Osteoblast (primary cell): ENCODE measurements at regions not wholly inside any gene's neighbourhood (a gene's known extent, or its start where the extent isn't known, plus 50 kb on each side); places are given as distances from the start of the nearest gene placed in this dataset.
A peak's percentile ranks its signal among the peaks of the same experiment; 100 is the strongest.

Experiments used
- DNase-seq: peaks from one replicate; pipeline ENCODE4 v3.0.0; 2011; ENCODE audit warnings: low spot score, mixed read lengths; ENCODE audit not compliant: insufficient read length; ENCODE audit errors: missing footprints
- H2AFZ ChIP-seq: 2 replicates; pipeline ENCODE4 v1.6.0; 2011; ENCODE audit warnings: mild to moderate bottlenecking, low read length
- H3K27ac ChIP-seq: 2 replicates; pipeline ENCODE4 v1.5.1; 2011; ENCODE audit warnings: mild to moderate bottlenecking, low read depth, low read length, moderate library complexity
- H3K27me3 ChIP-seq: 2 replicates; pipeline ENCODE4 v1.6.0; 2012; ENCODE audit warnings: mild to moderate bottlenecking, control low read depth, inconsistent platforms, low read length, moderate library complexity; ENCODE audit not compliant: insufficient read depth
- H3K36me3 ChIP-seq: 2 replicates; pipeline ENCODE4 v1.5.1; 2011; ENCODE audit warnings: mild to moderate bottlenecking, low read length, control low read depth, moderate library complexity; ENCODE audit not compliant: insufficient read depth
- H3K4me1 ChIP-seq: 2 replicates; pipeline ENCODE4 v1.5.1; 2011; ENCODE audit warnings: mild to moderate bottlenecking, low read length, control low read depth, moderate library complexity; ENCODE audit not compliant: insufficient read depth
- H3K4me2 ChIP-seq: 2 replicates; pipeline ENCODE4 v1.6.0; 2011; ENCODE audit warnings: mild to moderate bottlenecking, low read length; ENCODE audit not compliant: insufficient read depth
- H3K4me3 ChIP-seq: fragments of 200-600 bp; sonication (generic); 3 replicates; pipeline ENCODE4 v1.5.1; 2012; ENCODE audit warnings: mild to moderate bottlenecking, low read length, inconsistent platforms; ENCODE audit not compliant: insufficient read depth
- H3K79me2 ChIP-seq: 2 replicates; pipeline ENCODE4 v1.6.0; 2012; ENCODE audit warnings: mild to moderate bottlenecking, low read length, control low read depth, inconsistent platforms; ENCODE audit not compliant: insufficient read depth
- H3K9me3 ChIP-seq: 2 replicates; pipeline ENCODE4 v1.5.1; 2011; ENCODE audit warnings: low read depth, low read length, control low read depth
- H4K20me1 ChIP-seq: 2 replicates; pipeline ENCODE4 v1.6.0; 2012; ENCODE audit warnings: mild to moderate bottlenecking, low read length, control low read depth; ENCODE audit not compliant: insufficient read depth
- TF ChIP-seq, protein P1 (sequence below): IDR thresholded peaks from 2 replicates; pipeline ENCODE4 v1.5.1; 2011; ENCODE audit warnings: mild to moderate bottlenecking, low read depth, low read length, moderate library complexity; ENCODE audit errors: extremely low read depth

DNA sequence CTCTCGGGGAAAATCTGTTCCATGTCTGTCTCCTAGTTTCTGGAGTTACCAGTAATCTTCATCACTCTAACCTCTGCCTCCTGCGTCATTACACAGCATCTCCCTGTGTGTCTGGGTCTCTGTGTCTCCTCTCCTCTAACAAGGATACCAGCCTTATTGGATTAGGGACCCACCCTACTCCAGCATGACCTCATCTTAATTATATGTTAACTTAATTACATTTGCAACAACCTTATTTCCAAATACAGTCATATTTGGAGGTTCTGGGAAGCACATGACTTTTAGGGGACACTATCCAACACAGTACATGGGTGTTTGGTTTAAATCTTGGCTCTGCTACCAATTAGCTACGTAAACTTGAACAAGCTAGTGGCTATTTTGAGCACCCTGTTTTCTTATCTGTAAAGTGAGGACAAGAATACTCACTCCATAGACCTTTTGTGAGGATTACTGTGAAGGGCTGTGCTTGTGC lies 83.9 kb upstream of the SGIP1 start:
- H2AFZ ChIP-seq: peak overlapping the region; percentile 81
- H3K36me3 ChIP-seq: no peaks in the 10 kb centered on the region
- H3K9me3 ChIP-seq: no peaks in the 10 kb centered on the region
- H3K4me3 ChIP-seq: no peak overlapping the region
- H4K20me1 ChIP-seq: no peaks in the 10 kb centered on the region
- no peak for DNase-seq
- H3K4me1 ChIP-seq: peaks cover 19% of the 10 kb centered on the region
- H3K79me2 ChIP-seq: no peaks in the 10 kb centered on the region
- TF ChIP-seq, protein P1, sequence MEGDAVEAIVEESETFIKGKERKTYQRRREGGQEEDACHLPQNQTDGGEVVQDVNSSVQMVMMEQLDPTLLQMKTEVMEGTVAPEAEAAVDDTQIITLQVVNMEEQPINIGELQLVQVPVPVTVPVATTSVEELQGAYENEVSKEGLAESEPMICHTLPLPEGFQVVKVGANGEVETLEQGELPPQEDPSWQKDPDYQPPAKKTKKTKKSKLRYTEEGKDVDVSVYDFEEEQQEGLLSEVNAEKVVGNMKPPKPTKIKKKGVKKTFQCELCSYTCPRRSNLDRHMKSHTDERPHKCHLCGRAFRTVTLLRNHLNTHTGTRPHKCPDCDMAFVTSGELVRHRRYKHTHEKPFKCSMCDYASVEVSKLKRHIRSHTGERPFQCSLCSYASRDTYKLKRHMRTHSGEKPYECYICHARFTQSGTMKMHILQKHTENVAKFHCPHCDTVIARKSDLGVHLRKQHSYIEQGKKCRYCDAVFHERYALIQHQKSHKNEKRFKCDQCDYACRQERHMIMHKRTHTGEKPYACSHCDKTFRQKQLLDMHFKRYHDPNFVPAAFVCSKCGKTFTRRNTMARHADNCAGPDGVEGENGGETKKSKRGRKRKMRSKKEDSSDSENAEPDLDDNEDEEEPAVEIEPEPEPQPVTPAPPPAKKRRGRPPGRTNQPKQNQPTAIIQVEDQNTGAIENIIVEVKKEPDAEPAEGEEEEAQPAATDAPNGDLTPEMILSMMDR: no peak
- no peak overlapping the region for H3K27ac ChIP-seq
- no peak overlapping the region for H3K4me2 ChIP-seq
- H3K27me3 ChIP-seq: no peaks in the 10 kb centered on the region

DNA sequence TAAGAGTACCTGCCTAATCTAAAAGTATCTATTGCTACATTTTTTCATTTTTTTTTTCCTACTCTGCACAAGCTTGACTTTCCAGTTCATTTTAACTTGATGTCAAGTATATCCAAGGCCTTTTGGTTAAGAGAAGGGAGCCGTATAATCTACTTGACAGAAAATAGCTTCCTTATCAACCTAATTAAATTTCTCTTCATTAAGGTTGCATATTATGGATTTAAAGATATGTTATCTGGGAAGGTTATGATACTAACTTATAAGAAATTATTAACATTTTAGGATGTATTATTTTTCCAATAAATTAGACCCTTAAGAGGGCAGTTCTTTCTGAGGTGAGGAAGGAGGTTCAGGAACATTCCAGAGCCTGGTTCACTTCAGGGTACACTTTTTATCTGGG lies 83.1 kb upstream of the SGIP1 start:
- H4K20me1 ChIP-seq: no peaks in the 10 kb centered on the region
- H3K36me3 ChIP-seq: no peaks in the 10 kb centered on the region
- no peaks in the 10 kb centered on the region for H3K27me3 ChIP-seq
- H3K4me1 ChIP-seq: peaks cover 13% of the 10 kb centered on the region
- no peak for DNase-seq
- no peak overlapping the region for H3K4me2 ChIP-seq
- H3K27ac ChIP-seq: no peak overlapping the region
- no peaks in the 10 kb centered on the region for H3K79me2 ChIP-seq
- H3K4me3 ChIP-seq: no peak overlapping the region
- H3K9me3 ChIP-seq: no peaks in the 10 kb centered on the region
- TF ChIP-seq, protein P1: no peak
- no peak overlapping the region for H2AFZ ChIP-seq

DNA sequence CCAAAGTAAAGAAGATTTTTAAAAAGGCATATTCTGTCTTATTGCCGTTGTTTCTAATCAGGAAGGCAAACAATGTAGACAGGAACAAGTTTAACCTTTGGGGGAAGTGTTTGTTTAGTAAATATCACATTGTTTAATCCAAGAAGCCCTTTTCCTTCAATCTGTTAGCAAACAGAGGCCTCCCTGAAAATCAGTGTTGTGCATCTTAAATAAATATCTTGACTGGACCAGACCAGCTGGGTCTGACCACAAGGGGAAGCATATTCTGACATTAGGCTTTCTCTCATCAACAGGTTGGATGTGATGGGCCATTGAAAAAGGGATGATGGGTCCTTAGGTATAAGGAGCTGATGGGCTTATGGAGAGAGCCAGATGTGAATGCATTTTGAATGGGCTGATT lies 81.8 kb upstream of the SGIP1 start:
- Histone ChIP-seq H3K9me3 (no peaks in the 10 kb centered on the region), H3K4me3 (no peak overlapping the region), H2AFZ (no peak overlapping the region), H3K36me3 (no peaks in the 10 kb centered on the region), H4K20me1 (no peaks in the 10 kb centered on the region), H3K27ac (no peak overlapping the region), H3K4me1 (peaks cover 5% of the 10 kb centered on the region), H3K27me3 (no peaks in the 10 kb centered on the region), H3K79me2 (no peaks in the 10 kb centered on the region), H3K4me2 (no peak overlapping the region)
- TF ChIP-seq, protein P1: peak; percentile 27
- DNase-seq: no peak

DNA sequence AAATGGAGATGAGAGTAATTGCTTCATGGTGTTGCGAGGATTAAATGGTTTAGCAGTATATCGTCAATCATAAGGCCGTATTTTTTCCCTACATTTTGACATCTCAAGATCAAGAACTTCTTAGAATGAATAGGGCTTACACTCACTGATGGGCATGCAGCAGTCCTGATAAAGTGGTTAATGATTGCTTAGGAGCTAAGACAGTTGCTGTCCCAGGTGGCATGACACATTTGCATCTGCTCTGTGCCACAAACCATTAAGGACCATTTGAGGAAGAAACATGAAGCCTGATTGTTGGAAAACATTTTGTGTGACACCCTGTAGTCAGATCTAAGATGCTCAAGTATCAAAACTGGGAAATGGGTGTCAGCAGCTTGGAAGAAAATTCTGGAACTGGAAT lies 81.0 kb upstream of the SGIP1 start:
- Histone ChIP-seq H3K27me3 (no peaks in the 10 kb centered on the region), H3K9me3 (no peaks in the 10 kb centered on the region), H3K79me2 (no peaks in the 10 kb centered on the region), H3K36me3 (no peaks in the 10 kb centered on the region), H3K4me2 (no peak overlapping the region), H3K4me3 (no peak overlapping the region), H3K4me1 (peaks cover 5% of the 10 kb centered on the region), H4K20me1 (no peaks in the 10 kb centered on the region), H3K27ac (no peak overlapping the region), H2AFZ (no peak overlapping the region)
- TF ChIP-seq, protein P1: no peak
- DNase-seq: no peak
